A549 (cell line): ENCODE measurements at regions not wholly inside any gene's neighbourhood (a gene's known extent, or its start where the extent isn't known, plus 50 kb on each side); places are given as distances from the start of the nearest gene placed in this dataset.
"Not testable (repeated sequence)": the region's sequence is repeated elsewhere in the genome, so short reads cannot be mapped to it uniquely, and the experiment has no call there.

Experiments
- RAD21 ChIP-seq, 2 experiments: fragments of >200 bp in 1 of 2; sonication (Bioruptor Twin) in 1 of 2; formaldehyde crosslinking in 1 of 2; IDR thresholded peaks in 1 of 2; conservative IDR thresholded peaks in 1 of 2; 2 replicates in 1 of 2; 3 replicates in 1 of 2; pipeline ENCODE4 v1.6.1; 2012 to 2018; ENCODE audit warnings: inconsistent platforms in 1 of 2
- REST ChIP-seq: fragments of 200-600 bp; sonication (generic); IDR thresholded peaks from 2 replicates; pipeline ENCODE4 v1.6.1; 2016; ENCODE audit warnings: antibody characterized with exemption, mild to moderate bottlenecking, moderate library complexity

GRCh38 chr6:11883471-11883870 lies 104.9 kb upstream of the ADTRP start:
- not testable (repeated sequence) for TF ChIP-seq RAD21 (conservative IDR thresholded peaks at IDR 0.05 in 1 of 2, IDR thresholded peaks at IDR 0.05 in 1 of 2); REST
